ENCODE measurements at regions not wholly inside any gene's neighbourhood (a gene's known extent, or its start where the extent isn't known, plus 50 kb on each side); places are given as distances from the start of the nearest gene placed in this dataset.

DNA sequence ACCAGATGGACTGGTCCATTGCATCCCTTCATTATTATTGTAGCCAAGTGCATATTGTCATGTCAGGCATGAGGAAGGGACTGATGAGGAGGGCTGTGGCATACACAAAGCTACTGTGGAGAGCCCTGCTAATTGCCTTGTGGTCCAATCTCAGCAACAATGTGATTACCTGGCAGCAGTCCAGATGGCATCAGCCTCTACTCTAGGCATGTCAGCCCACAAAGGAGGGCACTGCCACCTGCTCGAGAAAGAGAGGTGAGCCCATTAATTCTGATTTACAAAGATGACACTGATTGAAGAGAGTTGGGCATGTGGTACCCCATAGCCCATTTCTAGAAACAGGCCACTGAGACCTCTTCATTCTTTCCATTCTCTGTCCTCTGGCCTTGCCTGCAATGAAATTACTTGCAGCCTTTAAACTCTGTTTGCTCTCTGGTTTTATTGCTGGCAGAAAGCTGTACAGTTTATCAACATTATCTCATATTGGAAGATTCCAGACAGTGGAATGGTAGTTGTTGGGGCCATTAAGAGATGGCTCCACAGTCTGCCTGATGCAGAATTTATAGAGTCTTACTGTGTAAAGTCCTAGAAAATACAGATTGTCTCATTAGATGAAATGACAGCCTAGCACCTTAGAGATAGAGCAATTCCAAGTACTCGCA is 307.7 kb downstream of the ARPP21 start:
- no peak for DNase-seq (ENCODE audit: low spot score)

- DNase-seq (ENCODE audit: low spot score) = no peak
These were observed 310.7 kb downstream of the ARPP21 start for GRCh38 chr3:35950021-35950420.

DNA sequence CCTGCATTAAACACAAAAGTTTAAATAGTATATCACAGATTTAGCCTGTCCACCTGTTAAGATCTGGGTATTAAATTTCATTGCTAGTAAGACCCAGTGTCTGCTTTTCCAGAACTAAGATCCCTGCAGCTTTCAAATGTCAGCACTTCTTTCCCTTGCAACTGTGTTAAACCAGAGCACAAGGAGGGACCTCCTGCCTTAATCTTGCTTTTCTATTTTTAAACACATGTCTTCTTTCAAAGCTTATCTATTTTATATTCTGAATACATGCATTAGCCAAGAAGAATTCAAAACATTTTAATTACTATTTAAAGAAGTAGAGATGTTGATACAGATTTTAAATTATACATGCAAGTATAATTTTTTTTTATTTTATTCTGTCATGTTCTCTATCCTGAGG is 315.1 kb downstream of the ARPP21 start:
- no peak for DNase-seq (ENCODE audit: low spot score)

DNA sequence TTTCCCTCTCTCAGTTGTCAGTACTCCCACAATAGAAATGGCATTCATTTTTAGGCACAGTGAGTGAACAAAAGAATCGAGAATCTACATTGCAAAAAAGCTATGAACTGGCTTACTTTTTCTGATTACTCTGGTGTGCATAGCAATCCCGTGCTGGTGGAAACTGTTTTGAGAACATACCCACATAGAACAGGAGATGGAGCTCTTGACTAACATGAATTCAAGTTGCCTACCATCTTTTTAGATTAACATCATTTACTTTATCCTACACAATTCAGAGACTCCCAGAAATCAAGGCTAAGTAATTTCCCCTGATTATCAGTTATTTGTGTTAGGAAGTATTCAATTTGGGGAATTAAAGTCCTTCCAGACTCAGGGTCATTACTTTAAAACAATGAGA is 326.6 kb downstream of the ARPP21 start:
- no peak for DNase-seq (ENCODE audit: low spot score)

- no peak for DNase-seq (ENCODE audit: low spot score)
These were observed 327.5 kb downstream of the ARPP21 start for GRCh38 chr3:35966629-35967464.

DNA sequence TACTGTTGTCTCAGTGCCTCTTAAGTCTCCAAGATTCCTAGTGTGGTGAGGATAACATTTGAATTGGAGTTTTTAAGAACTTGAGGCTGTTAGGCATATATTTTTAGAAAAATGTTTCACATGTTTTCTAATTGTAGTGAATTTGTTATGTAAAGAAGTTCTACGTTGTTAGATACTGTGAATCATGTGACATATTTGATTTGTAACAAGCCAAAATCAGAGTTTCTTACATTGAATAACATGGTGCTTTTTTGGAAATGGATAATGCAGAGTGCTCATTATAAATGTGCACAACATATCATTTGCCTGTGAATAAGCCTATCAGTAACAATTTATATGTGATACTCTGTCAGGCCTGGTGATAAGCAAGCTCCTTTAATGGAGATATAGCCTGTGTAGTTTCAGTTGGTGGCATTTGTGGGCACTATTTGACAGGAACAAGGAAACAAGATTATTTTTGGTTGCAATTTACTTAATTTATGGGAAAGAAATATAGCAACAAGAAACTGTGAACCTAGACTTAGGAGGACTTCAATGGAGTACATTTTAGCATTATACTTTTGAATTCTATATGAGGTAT is 328.8 kb downstream of the ARPP21 start:
- no peak for DNase-seq (ENCODE audit: low spot score)

GRCh38 chr3:35969406-35969805 is 330.1 kb downstream of the ARPP21 start:
- no peak for DNase-seq (ENCODE audit: low spot score)

DNA sequence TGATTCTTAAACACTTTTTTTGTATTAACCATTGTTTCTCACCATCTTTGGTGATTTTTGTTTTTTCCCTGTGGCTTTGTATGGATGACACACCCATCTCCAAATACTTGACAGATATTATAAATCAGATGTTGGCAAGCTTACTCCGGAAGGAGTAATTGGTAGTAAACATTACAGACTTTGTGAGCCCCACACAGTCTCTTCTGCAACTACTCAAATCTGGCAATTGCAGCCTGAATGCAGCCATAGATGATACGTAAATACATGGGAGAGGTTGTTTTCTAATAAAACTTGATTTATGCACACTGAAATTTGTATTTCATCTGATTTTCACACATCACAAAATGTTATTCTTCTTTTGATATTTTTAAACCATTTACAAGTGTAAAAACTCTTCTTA is 331.5 kb downstream of the ARPP21 start:
- no peak for DNase-seq (ENCODE audit: low spot score)

DNA sequence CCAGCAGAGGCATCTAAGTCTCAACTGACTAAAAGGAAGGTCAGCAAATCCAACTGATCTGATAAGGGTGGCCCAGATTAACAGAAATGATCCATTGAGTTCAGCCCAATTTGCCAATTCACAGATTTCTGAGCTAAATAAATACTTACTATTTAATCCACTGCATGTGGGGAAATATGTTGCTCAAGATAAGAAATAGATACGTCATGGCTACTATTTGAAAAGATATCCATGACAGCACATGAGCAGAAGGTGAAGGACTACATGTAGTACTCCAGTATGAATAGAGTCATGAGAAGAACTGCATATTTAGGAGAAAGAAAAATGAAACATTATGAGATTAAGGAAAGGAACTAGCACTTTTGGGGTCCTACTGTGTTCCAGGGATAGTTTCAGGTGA is 332.4 kb downstream of the ARPP21 start:
- no peak for DNase-seq (ENCODE audit: low spot score)

GRCh38 chr3:35974872-35975271 is 335.5 kb downstream of the ARPP21 start:
- DNase-seq (ENCODE audit: low spot score) = no peak

DNA sequence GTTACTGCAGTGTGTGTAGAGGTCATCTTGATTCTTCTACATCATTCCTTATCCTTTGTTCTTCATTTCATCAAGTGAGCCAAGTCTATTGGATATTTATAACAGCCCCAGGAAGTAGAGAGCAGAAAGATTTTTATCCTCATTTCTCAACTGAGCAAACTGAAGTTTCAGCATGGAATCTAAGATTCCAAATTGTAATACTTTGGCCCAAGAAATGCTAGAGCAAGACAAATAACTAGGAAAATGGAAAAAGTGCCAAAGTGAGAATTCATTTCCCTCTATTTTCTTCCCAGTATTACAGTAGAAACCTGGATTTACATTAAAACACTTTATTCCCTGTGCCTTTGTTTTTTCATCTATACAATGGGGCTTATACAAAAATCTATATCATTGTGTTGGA is 346.8 kb downstream of the ARPP21 start:
- no peak for DNase-seq (ENCODE audit: low spot score)

- DNase-seq (ENCODE audit: low spot score) = no peak
These were observed 348.1 kb downstream of the ARPP21 start for GRCh38 chr3:35987386-35987785.

- no peak for DNase-seq (ENCODE audit: low spot score)
These were observed 352.7 kb downstream of the ARPP21 start for GRCh38 chr3:35992041-35992440.

GRCh38 chr3:36011791-36012190 is 368.5 kb upstream of the STAC start:
- DNase-seq (ENCODE audit: low spot score) = no peak

DNA sequence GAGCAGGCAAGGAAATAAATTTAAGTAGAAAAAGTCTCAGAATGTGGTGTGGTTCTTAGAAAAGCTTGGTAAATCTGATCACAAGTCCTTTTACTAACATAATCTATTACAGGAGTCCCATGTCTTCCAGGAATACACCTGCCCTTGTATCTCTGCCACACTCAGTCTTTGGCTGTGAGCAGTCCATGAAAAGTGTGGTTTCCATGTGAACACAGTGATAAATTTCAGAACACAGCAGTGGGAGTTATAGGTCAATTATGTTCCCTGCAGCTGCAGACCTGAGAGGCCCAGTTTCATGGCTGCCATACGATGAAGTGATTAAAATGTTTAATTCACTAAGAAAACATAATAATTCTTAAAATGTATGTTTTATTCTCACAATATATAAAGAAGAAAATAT is 366.9 kb upstream of the STAC start:
- no peak for DNase-seq (ENCODE audit: low spot score)

DNA sequence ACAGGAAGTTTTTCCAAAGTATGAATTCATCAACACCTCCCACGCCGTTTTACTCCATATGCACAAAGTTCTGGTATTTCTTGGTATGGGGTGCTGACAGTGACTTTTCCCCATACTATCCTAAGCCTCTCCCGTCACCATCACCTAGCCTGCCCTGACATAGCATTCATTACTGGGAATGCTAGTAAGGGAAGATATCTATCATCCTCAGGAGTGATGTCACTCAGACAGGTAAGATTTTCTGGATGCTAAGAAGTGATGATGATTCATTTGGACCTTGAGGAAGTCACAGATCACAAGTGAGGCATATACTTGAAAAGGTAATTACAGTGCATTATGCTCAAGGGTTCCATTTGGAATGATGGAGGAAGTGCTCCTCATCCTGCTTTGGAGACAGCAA is 355.1 kb upstream of the STAC start:
- no peak for DNase-seq (ENCODE audit: low spot score)

- DNase-seq (ENCODE audit: low spot score) = no peak
These were observed 347.9 kb upstream of the STAC start for GRCh38 chr3:36032180-36033047.

- DNase-seq (ENCODE audit: low spot score) = no peak
These were observed 321.8 kb upstream of the STAC start for GRCh38 chr3:36058404-36059030.

- no peak for DNase-seq (ENCODE audit: low spot score)
These were observed 319.4 kb upstream of the STAC start for GRCh38 chr3:36060950-36061349.

GRCh38 chr3:36063992-36064391 is 316.3 kb upstream of the STAC start:
- DNase-seq (ENCODE audit: low spot score) = no peak

DNA sequence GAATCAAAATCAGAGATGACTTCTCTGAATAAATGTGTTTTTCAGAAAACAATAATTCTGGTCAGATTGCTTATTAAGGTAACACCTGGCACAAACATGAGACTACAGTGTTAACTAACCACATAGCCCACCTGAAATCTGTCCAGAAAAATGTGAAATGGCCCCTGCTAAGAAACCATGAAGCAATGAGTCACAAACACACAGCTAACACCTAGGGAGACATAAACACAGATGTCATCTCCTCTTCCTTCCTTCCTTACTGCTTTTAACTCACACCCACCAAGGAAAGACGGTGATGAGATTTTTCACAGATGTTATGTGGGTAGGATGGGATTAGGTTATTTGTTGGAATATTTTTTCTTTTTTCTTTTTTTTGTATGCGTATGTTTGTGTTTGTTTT is 315.0 kb upstream of the STAC start:
- no peak for DNase-seq (ENCODE audit: low spot score)

- no peak for DNase-seq (ENCODE audit: low spot score)
These were observed 304.8 kb upstream of the STAC start for GRCh38 chr3:36075491-36075890.
